Hematopoietic multipotent progenitor cell (in vitro differentiated cells): ENCODE measurements at regions not wholly inside any gene's neighbourhood (a gene's known extent, or its start where the extent isn't known, plus 50 kb on each side); places are given as distances from the start of the nearest gene placed in this dataset.
"Not testable (repeated sequence)": the region's sequence is repeated elsewhere in the genome, so short reads cannot be mapped to it uniquely, and the experiment has no call there.

ENCODE experiments used
- DNase-seq, 3 donors: peaks; one replicate each; pipeline ENCODE4 v3.0.0-alpha.2; 2011 to 2015; ENCODE audit warnings: low read depth in 2 of 3, low spot score in 2 of 3

DNA sequence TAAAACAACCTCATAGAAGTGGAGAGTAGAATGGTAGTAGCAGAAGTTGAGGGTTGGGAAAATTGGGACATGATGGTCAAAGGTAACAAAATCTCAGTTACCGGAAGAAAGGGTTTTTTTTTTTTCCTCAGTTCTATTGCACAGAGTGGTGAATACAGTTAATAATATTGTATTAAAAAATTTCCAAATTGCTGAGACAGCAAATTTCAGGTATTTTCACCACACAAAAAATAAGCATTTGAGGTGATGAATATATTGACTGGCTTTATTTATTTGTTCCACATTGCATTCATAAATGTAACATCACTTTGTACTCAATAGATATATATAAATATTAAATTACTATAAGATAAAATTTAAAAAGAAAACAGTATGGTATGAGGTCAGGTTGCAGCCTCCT lies 373.8 kb downstream of the ETV1 start:
- DNase-seq = no peak

- DNase-seq = no peak
These were observed 362.0 kb downstream of the ETV1 start for GRCh38 chr7:13627455-13627854.

- DNase-seq = no peak
These were observed 361.0 kb downstream of the ETV1 start for GRCh38 chr7:13628239-13629001.

DNA sequence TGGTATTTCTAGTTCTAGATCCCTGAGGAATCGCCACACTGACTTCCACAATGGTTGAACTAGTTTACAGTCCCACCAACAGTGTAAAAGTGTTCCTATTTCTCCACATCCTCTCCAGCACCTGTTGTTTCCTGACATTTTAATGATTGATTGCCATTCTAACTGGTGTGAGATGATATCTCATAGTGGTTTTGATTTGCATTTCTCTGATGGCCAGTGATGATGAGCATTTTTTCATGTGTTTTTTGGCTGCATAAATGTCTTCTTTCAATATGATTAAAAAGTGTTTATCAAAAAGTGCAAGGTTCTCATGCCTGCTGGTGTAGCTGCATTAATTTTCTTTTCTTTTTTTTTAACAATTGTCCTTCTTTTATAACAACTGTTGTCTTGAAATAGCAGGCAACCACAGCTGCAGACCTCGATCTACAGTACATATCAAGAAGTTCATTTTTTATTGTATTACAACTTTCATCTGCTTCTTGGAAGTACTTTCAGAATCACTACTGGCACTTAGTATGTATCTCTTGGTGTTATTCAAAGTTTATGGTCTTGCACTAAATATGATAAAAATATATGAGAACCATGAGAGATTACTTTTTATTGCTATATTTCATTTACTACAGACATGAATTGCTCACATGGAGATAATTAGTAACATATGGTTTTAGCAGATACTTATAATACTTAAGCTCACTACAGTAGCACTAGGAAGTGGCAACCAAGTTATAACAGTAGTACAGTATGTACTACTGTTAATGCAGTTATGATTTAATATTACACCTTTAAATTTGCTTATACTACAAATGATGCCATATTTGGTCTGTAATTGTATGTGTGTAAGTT lies 358.0 kb downstream of the ETV1 start:
- not testable (repeated sequence) for DNase-seq

DNA sequence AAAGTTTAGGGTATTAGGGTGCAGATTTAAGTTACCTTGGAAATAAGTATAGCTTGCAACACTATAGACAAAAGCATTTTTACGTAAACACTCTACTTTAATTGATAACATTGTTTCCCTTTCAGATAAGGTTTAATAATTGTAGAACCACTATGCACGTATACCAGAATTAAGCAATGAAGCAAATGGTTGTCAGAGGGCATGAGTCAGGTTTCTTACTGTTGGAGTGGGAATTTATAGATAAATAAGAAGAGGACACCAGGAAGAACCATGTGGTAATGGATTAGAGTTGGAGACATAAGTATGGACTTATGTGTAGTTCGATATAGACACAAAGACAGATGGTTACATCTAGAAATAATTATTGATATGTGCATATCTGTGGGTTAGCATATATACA lies 355.6 kb downstream of the ETV1 start:
- no peak for DNase-seq

- no peak for DNase-seq
These were observed 350.1 kb downstream of the ETV1 start for GRCh38 chr7:13639396-13639795.

- no peak for DNase-seq
These were observed 347.8 kb downstream of the ETV1 start for GRCh38 chr7:13641714-13642113.

DNA sequence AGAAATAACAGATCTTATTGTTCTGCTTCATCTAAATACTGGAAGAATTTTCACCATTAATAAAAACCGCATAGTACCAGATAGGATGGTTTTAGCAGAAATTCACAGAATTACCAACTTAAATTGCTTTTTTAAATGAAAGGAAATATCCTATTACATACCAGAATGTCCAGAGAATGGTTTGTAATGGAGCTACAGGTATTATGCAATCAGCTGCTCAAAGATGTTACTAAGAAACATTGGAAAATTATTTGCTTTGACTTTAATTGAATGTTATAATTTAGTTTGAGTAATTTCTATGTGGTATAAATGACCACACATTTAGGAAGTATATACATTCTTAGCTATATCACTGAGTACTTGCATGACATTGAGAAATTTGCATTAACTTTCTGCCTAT lies 338.3 kb downstream of the ETV1 start:
- no peak for DNase-seq

- no peak for DNase-seq
These were observed 333.1 kb downstream of the ETV1 start for GRCh38 chr7:13656330-13656729.

DNA sequence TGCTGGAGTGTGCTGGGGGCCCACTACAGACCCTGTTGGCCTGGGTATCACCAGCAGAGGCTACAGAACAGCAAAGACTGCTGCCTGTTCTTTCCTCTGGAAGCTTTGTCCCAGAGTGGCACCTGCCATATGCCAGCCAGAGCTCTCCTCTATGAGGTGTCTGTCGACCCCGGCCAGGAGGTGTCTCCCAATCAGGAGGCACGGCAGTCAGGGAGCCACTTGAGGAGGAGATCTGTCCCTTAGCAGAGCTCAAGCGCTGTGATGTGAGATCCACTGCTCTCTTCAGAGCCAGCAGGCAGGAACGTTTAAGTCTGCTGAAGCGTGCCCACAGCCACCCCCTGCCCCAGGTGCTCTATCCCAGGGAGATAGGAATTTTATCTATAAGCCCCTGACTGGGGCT lies 316.2 kb downstream of the ETV1 start:
- DNase-seq = no peak

DNA sequence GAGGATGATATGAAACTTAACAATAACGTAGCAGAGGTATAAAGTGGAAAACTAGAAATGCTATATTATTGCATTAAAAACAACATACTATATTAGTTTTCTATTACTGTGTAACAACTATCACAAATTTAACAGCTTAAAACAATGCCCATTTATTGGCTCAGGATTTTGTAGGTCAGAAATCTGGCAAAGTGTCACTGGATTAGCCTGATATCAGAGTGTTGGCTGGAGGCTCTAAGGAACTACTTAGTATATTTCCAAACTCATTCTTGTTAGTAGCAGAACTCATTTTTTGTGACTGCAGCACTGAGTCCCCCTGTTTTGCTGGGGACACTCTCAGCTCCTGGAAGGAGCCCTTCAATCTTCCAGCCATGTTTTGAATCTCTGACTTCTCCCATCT lies 306.8 kb downstream of the ETV1 start:
- no peak for DNase-seq

DNA sequence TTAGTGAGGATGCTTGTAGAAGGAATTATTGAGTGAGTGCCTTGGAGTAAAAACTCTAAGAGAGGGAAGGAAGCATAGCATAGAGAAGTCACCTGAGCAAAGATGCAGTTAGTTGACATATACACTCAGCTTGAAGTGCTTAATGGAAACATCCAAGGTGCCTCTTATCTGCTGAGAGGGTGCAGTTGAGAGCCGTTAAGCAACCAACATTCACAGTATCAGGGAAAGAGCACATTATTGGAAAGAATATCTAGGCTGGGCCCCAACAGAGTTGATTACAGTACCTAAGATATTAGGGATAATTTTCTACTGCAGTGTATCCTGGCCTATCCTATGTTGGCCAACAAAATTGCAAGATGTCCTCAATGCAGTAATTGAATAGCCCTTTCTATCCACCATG lies 302.0 kb downstream of the ETV1 start:
- no peak for DNase-seq

DNA sequence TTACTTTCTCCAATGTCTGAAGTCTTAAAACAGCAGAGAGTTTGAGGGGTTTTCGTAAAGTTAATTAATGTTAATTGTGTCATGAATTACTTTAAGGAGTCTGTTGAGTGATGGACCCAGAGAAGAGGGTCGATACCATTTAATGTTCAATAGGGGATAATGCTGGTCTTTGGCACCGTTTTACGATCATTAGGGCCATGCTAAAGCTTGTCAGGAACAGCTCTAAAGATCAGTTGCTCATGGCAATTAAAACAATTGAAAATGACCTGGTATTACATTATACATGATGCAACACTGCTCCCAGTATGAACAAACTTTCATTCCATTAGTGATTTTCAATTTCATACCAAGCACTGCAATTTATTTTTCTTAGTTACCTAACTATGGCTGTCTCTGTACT lies 296.9 kb downstream of the ETV1 start:
- DNase-seq = no peak

DNA sequence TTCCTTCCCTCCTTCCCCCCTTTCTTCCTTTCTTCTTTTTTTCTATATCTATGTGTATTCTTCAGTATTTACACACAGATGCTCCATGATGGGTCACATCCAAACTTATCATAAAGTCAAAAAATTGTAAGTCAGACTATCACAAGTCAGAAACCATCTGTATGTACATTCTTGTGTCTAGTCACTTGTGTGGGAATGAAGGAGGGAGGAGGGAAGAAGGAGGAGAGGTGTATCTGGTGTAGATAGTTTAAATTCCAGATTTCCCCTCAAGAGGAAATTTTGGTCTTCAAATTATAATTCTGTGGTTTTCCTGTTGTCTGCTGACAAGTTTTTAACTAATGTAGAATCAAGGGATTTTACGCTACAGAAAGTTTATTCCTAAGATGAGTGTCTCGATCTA lies 287.2 kb downstream of the ETV1 start:
- DNase-seq = no peak

GRCh38 chr7:13708670-13709069 lies 280.8 kb downstream of the ETV1 start:
- DNase-seq = no peak

DNA sequence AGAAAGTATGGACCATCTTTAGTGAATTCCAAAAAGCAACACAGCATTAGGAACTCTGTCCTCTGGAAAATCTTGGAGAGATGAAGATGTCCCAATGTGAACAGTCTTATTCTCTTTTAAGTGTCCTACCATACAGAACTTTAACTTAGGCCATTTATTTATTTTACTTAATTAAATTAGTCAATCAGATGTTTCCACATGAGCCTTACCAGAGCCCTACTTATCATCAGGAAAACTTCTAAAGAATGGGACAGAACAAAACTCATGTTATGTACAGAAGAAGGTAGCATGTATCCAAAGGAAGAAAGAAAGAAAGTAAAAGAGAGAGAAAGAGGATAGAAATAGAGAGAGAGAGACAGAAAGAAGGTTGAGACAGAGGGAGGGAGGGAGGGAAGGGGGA lies 276.4 kb downstream of the ETV1 start:
- no peak for DNase-seq

DNA sequence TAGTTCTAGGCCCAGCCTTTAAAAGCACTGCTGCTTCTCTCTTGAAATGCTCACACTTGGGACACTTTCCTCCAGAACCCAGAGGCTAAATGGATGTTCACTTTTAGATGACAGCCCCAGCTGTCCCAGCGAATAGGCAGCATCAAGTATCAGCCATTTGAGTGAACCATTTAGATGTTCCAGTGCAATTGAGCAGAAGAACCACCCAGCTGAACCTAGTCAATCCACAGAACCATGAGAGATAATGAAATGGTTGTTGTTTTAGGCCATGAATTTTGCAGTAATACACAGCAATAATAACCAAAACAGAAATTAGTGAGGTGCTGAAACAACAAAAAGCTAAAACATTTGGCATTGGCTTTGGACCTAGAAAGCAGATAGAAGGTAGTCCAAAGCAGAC lies 273.9 kb downstream of the ETV1 start:
- DNase-seq = no peak

GRCh38 chr7:13717031-13717430 lies 272.4 kb downstream of the ETV1 start:
- no peak for DNase-seq

GRCh38 chr7:13724191-13724976 lies 265.1 kb downstream of the ETV1 start:
- DNase-seq = no peak

GRCh38 chr7:13724977-13725566 lies 264.4 kb downstream of the ETV1 start:
- no peak for DNase-seq

GRCh38 chr7:13725591-13725990 lies 263.9 kb downstream of the ETV1 start:
- DNase-seq = peak in 1 of 3 donors; percentile 2
